Thyroid gland (tissue), 4 donors: ENCODE measurements at regions not wholly inside any gene's neighbourhood (a gene's known extent, or its start where the extent isn't known, plus 50 kb on each side); places are given as distances from the start of the nearest gene placed in this dataset.

Experiments
- DNase-seq, 2 donors: peaks; one replicate each; pipeline ENCODE4 v3.0.0-alpha.2; 2019
- H3K27ac ChIP-seq, 3 donors: fragments of 200-600 bp; sonication (generic); 1 replicate in 2 of 3; 2 replicates in 1 of 3; pipeline ENCODE4 v1.5.1; 2016 to 2019; ENCODE audit warnings: mild to moderate bottlenecking in 1 of 3, moderate library complexity in 1 of 3
- H3K27me3 ChIP-seq: fragments of 200-600 bp; sonication (generic); one replicate; pipeline ENCODE4 v1.5.1; 2019
- H3K36me3 ChIP-seq, 2 donors: fragments of 200-600 bp; sonication (generic); one replicate each; pipeline ENCODE4 v1.5.1; 2016 to 2019
- H3K4me1 ChIP-seq, 2 donors: fragments of 200-600 bp; sonication (generic); one replicate each; pipeline ENCODE4 v1.5.1; 2017 to 2019
- H3K4me3 ChIP-seq, 3 donors: fragments of 200-600 bp; sonication (generic); replicated peaks in 1 of 3; 1 replicate in 2 of 3; 2 replicates in 1 of 3; pipeline ENCODE4 v1.5.1; 2016; ENCODE audit warnings: mild to moderate bottlenecking in 1 of 3
- H3K9me3 ChIP-seq: fragments of 200-600 bp; sonication (generic); one replicate; pipeline ENCODE4 v1.5.1; 2017
- POLR2A ChIP-seq, 2 donors: fragments of 450-650 bp; IDR thresholded peaks; one replicate each; pipeline ENCODE4 v1.6.1; 2017; ENCODE audit warnings: antibody characterized with exemption in 2 of 2, mild to moderate bottlenecking in 2 of 2, moderate library complexity in 1 of 2
- WGBS, 2 donors: methylation state at CpG; one replicate each; pipeline ENCODE4 v1.1.5; 2017; 5-methylcytosine and 5-hydroxymethylcytosine counted together
- intact Hi-C: fragments of 100-400 bp; cut with DNase I; formaldehyde crosslinking; loops from one replicate; pipeline ENCODE4 v1.15.1; 2023
- TF ChIP-seq, protein P1 (sequence below), 6 experiments: fragments of 200-600 bp in 3 of 6; fragments of 450-650 bp in 3 of 6; sonication (generic) in 3 of 6; IDR thresholded peaks; one replicate each; pipeline ENCODE4 v1.5.1; 2016 to 2019; ENCODE audit warnings: antibody characterized with exemption in 6 of 6, mild to moderate bottlenecking in 2 of 6, inconsistent platforms in 1 of 6, moderate library complexity in 1 of 6

DNA sequence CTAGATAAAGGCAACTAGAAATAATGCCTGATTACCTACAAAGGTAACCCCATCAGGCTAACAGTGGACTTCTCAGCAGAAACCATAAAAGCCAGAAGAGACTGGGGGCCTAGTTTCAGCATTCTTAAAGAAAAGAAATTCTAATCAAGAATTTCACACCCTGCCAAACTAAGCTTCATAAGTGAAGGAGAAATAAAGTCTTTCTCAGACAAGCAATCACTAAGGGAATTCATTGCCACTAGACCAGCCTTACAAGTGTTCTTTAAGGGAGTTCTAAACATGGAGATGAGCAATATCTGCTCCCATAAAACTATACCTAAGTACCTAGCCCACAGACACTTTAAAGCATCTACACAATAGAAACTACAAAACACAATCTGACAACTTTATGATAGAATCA is 823.5 kb downstream of the PCDH17 start:
- H3K4me1 ChIP-seq = no peaks in the 10 kb centered on the region
- H3K4me3 ChIP-seq = no peak overlapping the region
- H3K27me3 ChIP-seq = no peaks in the 10 kb centered on the region
- no peak for DNase-seq
- H3K36me3 ChIP-seq = no peaks in the 10 kb centered on the region
- TF ChIP-seq POLR2A (IDR thresholded peaks at IDR 0.05) = no peak
- TF ChIP-seq, protein P1, sequence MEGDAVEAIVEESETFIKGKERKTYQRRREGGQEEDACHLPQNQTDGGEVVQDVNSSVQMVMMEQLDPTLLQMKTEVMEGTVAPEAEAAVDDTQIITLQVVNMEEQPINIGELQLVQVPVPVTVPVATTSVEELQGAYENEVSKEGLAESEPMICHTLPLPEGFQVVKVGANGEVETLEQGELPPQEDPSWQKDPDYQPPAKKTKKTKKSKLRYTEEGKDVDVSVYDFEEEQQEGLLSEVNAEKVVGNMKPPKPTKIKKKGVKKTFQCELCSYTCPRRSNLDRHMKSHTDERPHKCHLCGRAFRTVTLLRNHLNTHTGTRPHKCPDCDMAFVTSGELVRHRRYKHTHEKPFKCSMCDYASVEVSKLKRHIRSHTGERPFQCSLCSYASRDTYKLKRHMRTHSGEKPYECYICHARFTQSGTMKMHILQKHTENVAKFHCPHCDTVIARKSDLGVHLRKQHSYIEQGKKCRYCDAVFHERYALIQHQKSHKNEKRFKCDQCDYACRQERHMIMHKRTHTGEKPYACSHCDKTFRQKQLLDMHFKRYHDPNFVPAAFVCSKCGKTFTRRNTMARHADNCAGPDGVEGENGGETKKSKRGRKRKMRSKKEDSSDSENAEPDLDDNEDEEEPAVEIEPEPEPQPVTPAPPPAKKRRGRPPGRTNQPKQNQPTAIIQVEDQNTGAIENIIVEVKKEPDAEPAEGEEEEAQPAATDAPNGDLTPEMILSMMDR (IDR thresholded peaks at IDR 0.05) = no peak
- no peaks in the 10 kb centered on the region for H3K9me3 ChIP-seq
- intact Hi-C loops = no loop called here
- H3K27ac ChIP-seq = no peak overlapping the region

DNA sequence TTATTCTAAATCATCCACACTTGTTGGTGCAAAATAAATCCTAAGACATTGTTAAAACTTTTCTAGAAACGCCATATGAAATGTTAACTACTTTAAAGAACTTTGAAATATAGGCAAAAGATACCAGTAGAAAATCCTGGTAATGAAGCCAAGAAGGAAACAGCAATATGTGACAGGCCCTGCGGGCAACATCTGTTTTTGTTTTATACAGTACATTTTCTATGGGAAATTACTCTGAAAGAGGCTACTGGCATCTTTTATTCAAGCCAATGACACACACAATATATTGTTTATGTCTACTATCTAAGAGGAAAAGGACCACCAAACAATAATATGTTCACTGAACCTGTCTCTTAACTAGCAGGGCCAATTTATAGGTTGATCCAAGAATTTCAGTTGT is 829.7 kb downstream of the PCDH17 start:
- H3K27me3 ChIP-seq = no peaks in the 10 kb centered on the region
- no peaks in the 10 kb centered on the region for H3K9me3 ChIP-seq
- H3K4me1 ChIP-seq = no peaks in the 10 kb centered on the region
- no peak overlapping the region for H3K4me3 ChIP-seq
- DNase-seq = no peak
- H3K36me3 ChIP-seq = no peaks in the 10 kb centered on the region
- intact Hi-C loops = no loop called here
- WGBS, 2 donors = 76 to 78% methylated on average over 2 of the region's 2 CpGs
- TF ChIP-seq POLR2A (IDR thresholded peaks at IDR 0.05) = no peak
- TF ChIP-seq, protein P1 (IDR thresholded peaks at IDR 0.05) = no peak
- H3K27ac ChIP-seq = no peak overlapping the region

DNA sequence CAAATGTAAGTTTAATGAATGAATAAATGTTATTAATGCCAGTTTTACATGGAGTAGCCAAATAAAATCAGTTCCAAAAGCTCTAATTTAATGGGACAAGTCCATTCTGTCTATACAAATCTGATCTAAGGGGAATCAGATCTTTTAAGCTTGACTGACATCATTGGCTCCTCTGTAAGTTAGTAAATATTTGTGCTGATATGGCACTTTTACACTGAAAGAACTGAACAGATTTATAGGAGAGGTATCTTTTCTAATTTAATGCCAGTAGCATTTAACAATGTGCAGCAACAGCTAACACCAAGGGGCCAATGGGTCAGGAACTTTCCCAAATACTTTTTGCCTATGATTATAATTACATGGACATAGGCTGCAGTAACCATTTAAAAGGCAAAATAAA is 832.3 kb downstream of the PCDH17 start:
- no peaks in the 10 kb centered on the region for H3K27me3 ChIP-seq
- no peaks in the 10 kb centered on the region for H3K36me3 ChIP-seq
- no peak overlapping the region for H3K4me3 ChIP-seq
- DNase-seq = no peak
- intact Hi-C loops = no loop called here
- no peak overlapping the region for H3K27ac ChIP-seq
- H3K9me3 ChIP-seq = no peaks in the 10 kb centered on the region
- no peak for TF ChIP-seq POLR2A (IDR thresholded peaks at IDR 0.05)
- TF ChIP-seq, protein P1 (IDR thresholded peaks at IDR 0.05) = no peak
- no peaks in the 10 kb centered on the region for H3K4me1 ChIP-seq

DNA sequence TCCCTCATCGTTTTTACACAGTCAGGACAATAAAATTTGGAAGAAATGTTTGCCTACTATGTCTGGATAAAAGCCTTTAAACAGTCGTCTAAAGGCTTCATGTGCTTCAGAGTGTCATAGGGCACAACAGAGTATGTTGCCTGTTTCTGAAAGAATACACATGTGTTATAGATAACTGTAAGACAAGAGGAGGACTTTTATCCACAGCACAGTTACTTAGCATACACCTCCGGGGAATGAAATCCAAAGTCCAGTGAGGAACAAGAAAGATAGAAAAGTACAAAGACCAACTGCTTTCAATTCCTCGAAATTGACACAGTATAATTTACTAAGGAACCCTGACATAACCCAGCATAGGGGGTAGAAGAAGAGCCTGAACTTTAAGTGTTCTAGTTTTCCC is 835.6 kb downstream of the PCDH17 start:
- 77 to 81% methylated on average over 4 of the region's 4 CpGs for WGBS, 2 donors
- no peak for DNase-seq
- no peak overlapping the region for H3K4me3 ChIP-seq
- no peaks in the 10 kb centered on the region for H3K36me3 ChIP-seq
- TF ChIP-seq, protein P1 (IDR thresholded peaks at IDR 0.05) = no peak
- no peak for TF ChIP-seq POLR2A (IDR thresholded peaks at IDR 0.05)
- no peak overlapping the region for H3K27ac ChIP-seq
- H3K9me3 ChIP-seq = no peaks in the 10 kb centered on the region
- intact Hi-C loops = no loop called here
- H3K27me3 ChIP-seq = no peaks in the 10 kb centered on the region
- no peaks in the 10 kb centered on the region for H3K4me1 ChIP-seq

DNA sequence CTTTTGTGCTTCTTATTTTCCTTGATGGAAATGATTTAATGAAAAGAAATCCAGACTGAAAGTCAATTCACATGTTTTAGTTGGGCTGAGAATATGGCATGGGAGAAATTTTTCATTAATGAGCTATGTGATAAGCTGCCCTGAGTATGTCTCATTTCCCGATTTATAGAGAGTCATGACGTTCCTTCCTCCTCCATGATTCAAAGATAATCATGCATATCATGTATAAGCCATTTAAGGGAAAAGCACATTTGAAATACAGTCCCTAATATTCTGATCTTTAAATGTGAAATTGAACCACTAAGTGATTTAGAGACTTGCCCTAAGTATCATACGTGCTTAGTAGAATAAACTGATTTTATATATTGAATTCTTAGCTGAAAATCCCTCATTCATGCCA is 840.9 kb downstream of the PCDH17 start:
- 83 to 90% methylated on average over 3 of the region's 3 CpGs for WGBS, 2 donors
- H3K27ac ChIP-seq = no peak overlapping the region
- H3K27me3 ChIP-seq = no peaks in the 10 kb centered on the region
- H3K36me3 ChIP-seq = no peaks in the 10 kb centered on the region
- no peak for TF ChIP-seq POLR2A (IDR thresholded peaks at IDR 0.05)
- TF ChIP-seq, protein P1 (IDR thresholded peaks at IDR 0.05) = no peak
- no peak for DNase-seq
- intact Hi-C loops = no loop called here
- no peak overlapping the region for H3K4me3 ChIP-seq
- no peaks in the 10 kb centered on the region for H3K4me1 ChIP-seq
- no peaks in the 10 kb centered on the region for H3K9me3 ChIP-seq
